Naive thymus-derived CD4-positive, alpha-beta T cell (primary cell): ENCODE measurements at regions not wholly inside any gene's neighbourhood (a gene's known extent, or its start where the extent isn't known, plus 50 kb on each side); places are given as distances from the start of the nearest gene placed in this dataset.

ENCODE experiments used
- ATAC-seq: fragments of 150-1000 bp; cut with Tn5 transposase; 2 replicates; pipeline ENCODE4 v1.10.0; 2021; ENCODE audit warnings: mild to moderate bottlenecking, moderate library complexity
- CTCF ChIA-PET: fragments of 350-600 bp; sonication (Branson Sonifier 250); formaldehyde crosslinking; loops from one replicate; lab custom pipeline; 2021; ENCODE audit warnings: antibody characterized with exemption; lab: Charles Lee
- POLR2A ChIA-PET: fragments of 350-600 bp; sonication (Branson Sonifier 250); formaldehyde crosslinking; loops from one replicate; lab custom pipeline; 2021; ENCODE audit warnings: antibody characterized with exemption, inconsistent platforms; lab: Charles Lee
- DNase-seq, 9 donors: peaks; one replicate each; pipeline versions ENCODE4 v3.0.0 to v3.0.0-alpha.2; 2020 to 2022; ENCODE audit warnings: mixed read lengths in 1 of 9
- H3K27ac ChIP-seq: one replicate; pipeline ENCODE4 v1.7.0; 2013; ENCODE audit warnings: mild to moderate bottlenecking, low read depth, low read length, moderate library complexity
- H3K27me3 ChIP-seq, 2 donors: one replicate each; pipeline ENCODE4 v1.7.0; 2013; ENCODE audit warnings: low read length in 2 of 2, mild to moderate bottlenecking in 2 of 2, moderate library complexity in 2 of 2; ENCODE audit not compliant: control insufficient read depth in 2 of 2, insufficient read depth in 2 of 2
- H3K36me3 ChIP-seq, 3 experiments: 1 replicate in 2 of 3; 2 replicates in 1 of 3; pipeline ENCODE4 v1.7.0; 2013; ENCODE audit warnings: low read length in 3 of 3, mild to moderate bottlenecking in 3 of 3, moderate library complexity in 1 of 3; ENCODE audit not compliant: insufficient read depth in 3 of 3, control insufficient read depth in 2 of 3
- H3K4me1 ChIP-seq, 2 donors: one replicate each; pipeline ENCODE4 v1.7.0; 2013; ENCODE audit warnings: low read length in 2 of 2, mild to moderate bottlenecking in 2 of 2, moderate library complexity in 1 of 2; ENCODE audit not compliant: control insufficient read depth in 2 of 2, insufficient read depth in 2 of 2
- H3K4me3 ChIP-seq: 2 replicates; pipeline ENCODE4 v1.7.0; 2013; ENCODE audit warnings: mild to moderate bottlenecking, low read length
- H3K9me3 ChIP-seq, 3 experiments: 1 replicate in 2 of 3; 2 replicates in 1 of 3; pipeline ENCODE4 v1.7.0; 2013; ENCODE audit warnings: low read length in 3 of 3; ENCODE audit not compliant: control insufficient read depth in 2 of 3
- H3K27ac Mint-ChIP-seq, 9 donors: one replicate each; pipeline ENCODE4 v1.8.0; 2020 to 2022; ENCODE audit warnings: mixed read lengths in 9 of 9, mild to moderate bottlenecking in 8 of 9, moderate library complexity in 5 of 9, inconsistent platforms in 2 of 9
- H3K27me3 Mint-ChIP-seq, 5 donors: one replicate each; pipeline ENCODE4 v1.8.0; 2021 to 2022; ENCODE audit warnings: mixed read lengths in 5 of 5, mild to moderate bottlenecking in 1 of 5
- H3K36me3 Mint-ChIP-seq, 5 donors: one replicate each; pipeline ENCODE4 v1.8.0; 2020 to 2022; ENCODE audit warnings: mixed read lengths in 5 of 5, mild to moderate bottlenecking in 3 of 5, inconsistent platforms in 1 of 5
- H3K4me1 Mint-ChIP-seq, 7 donors: one replicate each; pipeline ENCODE4 v1.8.0; 2020 to 2022; ENCODE audit warnings: mixed read lengths in 7 of 7, mild to moderate bottlenecking in 3 of 7, inconsistent platforms in 1 of 7
- H3K4me3 Mint-ChIP-seq, 10 donors: one replicate each; pipeline ENCODE4 v1.8.0; 2020 to 2022; ENCODE audit warnings: mild to moderate bottlenecking in 10 of 10, mixed read lengths in 10 of 10, moderate library complexity in 6 of 10, inconsistent platforms in 2 of 10
- H3K9me3 Mint-ChIP-seq, 11 donors: one replicate each; pipeline ENCODE4 v1.8.0; 2020 to 2022; ENCODE audit warnings: mixed read lengths in 11 of 11, mild to moderate bottlenecking in 4 of 11, inconsistent platforms in 1 of 11, moderate library complexity in 1 of 11
- intact Hi-C, 2 donors: fragments of 100-400 bp; cut with micrococcal nuclease; formaldehyde crosslinking; loops; one replicate each; pipeline ENCODE4 v1.15.1; 2023

DNA sequence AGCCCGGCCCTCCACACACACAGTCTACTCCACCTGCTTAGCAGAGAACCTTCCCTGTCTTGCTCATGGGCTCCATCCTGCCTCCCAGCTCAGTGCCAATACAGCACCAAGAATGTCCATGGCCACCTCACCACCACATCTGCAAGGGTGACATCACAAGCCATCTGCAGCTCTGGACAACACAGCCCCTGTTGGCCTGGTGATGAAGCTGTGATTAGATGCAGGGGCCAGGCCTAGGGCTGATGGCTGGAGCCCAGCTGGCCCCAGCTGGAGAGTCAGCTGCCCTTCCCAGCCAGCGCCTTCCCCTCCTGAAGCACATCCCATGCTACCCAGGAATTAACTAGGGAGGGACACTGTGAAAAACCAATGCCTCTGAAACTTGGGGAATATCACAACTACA is 91.1 kb downstream of the TTC32 start:
- H3K27me3 Mint-ChIP-seq: peaks cover 0 to 7% (median 4%) of the 10 kb centered on the region in 5 donors
- intact Hi-C loops: no loop called here
- ChIA-PET POLR2A (no interaction called here), CTCF (no interaction called here)
- peaks cover 0 to 5% (median 0%) of the 10 kb centered on the region in 11 donors for H3K9me3 Mint-ChIP-seq
- Histone ChIP-seq H3K4me1 (no peaks in the 10 kb centered on the region), H3K36me3 (no peaks in the 10 kb centered on the region), H3K27me3 (no peaks in the 10 kb centered on the region), H3K27ac (no peak overlapping the region), H3K9me3 (no peaks in the 10 kb centered on the region), H3K4me3 (no peak overlapping the region)
- H3K27ac Mint-ChIP-seq: no peak overlapping the region
- H3K36me3 Mint-ChIP-seq: no peaks in the 10 kb centered on the region
- H3K4me1 Mint-ChIP-seq: peaks cover 0 to 2% (median 0%) of the 10 kb centered on the region in 7 donors
- ATAC-seq (no peak), DNase-seq (no peak)
- no peak overlapping the region for H3K4me3 Mint-ChIP-seq

DNA sequence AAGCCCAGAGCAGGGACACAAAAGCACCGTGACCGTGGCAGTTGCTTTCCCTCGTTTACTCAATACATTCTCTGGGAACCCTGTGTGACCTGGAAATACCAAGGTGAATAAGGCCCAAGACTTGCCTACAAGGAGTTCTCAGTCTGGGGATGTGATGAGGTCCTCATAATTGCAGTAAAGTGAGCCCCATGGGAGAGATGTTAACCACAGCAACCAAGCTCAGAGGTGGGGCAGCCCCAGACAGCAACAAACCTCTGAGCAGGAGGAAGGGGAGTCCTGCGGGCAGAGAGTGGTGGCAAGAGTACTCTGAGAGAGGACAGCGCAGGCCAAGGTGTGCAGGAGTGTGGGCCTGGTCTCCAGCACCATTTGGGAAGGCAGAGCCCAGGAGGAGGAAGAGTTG is 91.6 kb downstream of the TTC32 start:
- POLR2A ChIA-PET: no interaction called here
- ATAC-seq (no peak), DNase-seq (no peak)
- H3K4me1 Mint-ChIP-seq: peaks cover 0 to 2% (median 0%) of the 10 kb centered on the region in 7 donors
- no peaks in the 10 kb centered on the region for H3K36me3 Mint-ChIP-seq
- Histone ChIP-seq H3K9me3 (no peaks in the 10 kb centered on the region), H3K36me3 (no peaks in the 10 kb centered on the region), H3K4me3 (no peak overlapping the region), H3K27ac (no peak overlapping the region), H3K4me1 (no peaks in the 10 kb centered on the region), H3K27me3 (no peaks in the 10 kb centered on the region)
- CTCF ChIA-PET: no interaction called here
- H3K9me3 Mint-ChIP-seq: peaks cover 0 to 5% (median 0%) of the 10 kb centered on the region in 11 donors
- intact Hi-C loops: no loop called here
- H3K27ac Mint-ChIP-seq: no peak overlapping the region
- peaks cover 0 to 12% (median 4%) of the 10 kb centered on the region in 5 donors for H3K27me3 Mint-ChIP-seq
- no peak overlapping the region for H3K4me3 Mint-ChIP-seq

DNA sequence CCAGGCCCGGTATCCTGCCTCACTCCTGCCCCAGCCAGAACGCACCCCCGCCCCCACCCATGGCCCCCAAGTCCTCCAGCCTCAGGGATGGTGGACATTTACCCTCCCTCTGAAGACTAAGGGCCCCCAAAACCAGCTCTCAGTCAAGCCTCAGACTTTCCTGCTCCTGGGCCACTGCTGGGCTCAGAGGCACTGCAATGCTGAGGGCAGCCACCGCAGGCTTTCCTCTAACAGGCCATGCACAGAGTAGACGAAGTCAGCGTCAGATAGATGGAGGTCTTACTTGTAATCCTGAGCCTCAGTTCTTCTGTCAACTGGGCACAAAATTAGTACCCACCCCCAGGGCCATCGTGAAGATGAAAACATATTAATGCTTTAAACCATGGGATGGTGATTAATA is 92.6 kb downstream of the TTC32 start:
- Histone ChIP-seq H3K27ac (no peak overlapping the region), H3K36me3 (no peaks in the 10 kb centered on the region), H3K27me3 (no peaks in the 10 kb centered on the region), H3K4me3 (no peak overlapping the region), H3K4me1 (no peaks in the 10 kb centered on the region), H3K9me3 (no peaks in the 10 kb centered on the region)
- peaks cover 0 to 12% (median 4%) of the 10 kb centered on the region in 5 donors for H3K27me3 Mint-ChIP-seq
- H3K27ac Mint-ChIP-seq: no peak overlapping the region
- intact Hi-C loops: no loop called here
- H3K4me3 Mint-ChIP-seq: no peak overlapping the region
- no peaks in the 10 kb centered on the region for H3K36me3 Mint-ChIP-seq
- CTCF ChIA-PET: no interaction called here
- ATAC-seq: no peak
- peaks cover 0 to 5% (median 0%) of the 10 kb centered on the region in 11 donors for H3K9me3 Mint-ChIP-seq
- H3K4me1 Mint-ChIP-seq: peaks cover 0 to 2% (median 0%) of the 10 kb centered on the region in 7 donors
- POLR2A ChIA-PET: no interaction called here
- no peak for DNase-seq

DNA sequence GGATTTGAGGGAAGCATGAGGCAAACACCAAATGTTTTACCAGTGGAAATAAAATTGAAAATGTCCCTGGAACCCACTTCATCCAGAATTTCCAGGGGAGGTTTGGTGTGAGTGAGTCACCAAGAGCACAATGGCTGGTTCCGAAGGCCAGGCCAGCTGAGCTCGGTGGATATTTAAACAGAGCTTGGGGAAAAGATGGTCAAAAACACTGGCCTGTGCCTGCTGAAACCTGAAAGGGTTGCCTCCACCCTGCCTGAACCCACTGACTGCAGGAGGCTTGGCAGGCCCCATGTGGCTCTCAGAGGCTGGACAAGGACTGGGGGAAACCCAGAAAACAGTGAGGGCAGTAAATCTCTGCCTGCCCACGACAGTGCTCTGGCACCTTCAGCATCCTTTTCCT is 93.9 kb downstream of the TTC32 start:
- Histone ChIP-seq H3K4me1 (no peaks in the 10 kb centered on the region), H3K27ac (no peak overlapping the region), H3K9me3 (no peaks in the 10 kb centered on the region), H3K4me3 (no peak overlapping the region), H3K27me3 (no peaks in the 10 kb centered on the region), H3K36me3 (no peaks in the 10 kb centered on the region)
- peaks cover 0 to 2% (median 0%) of the 10 kb centered on the region in 7 donors for H3K4me1 Mint-ChIP-seq
- no peak for ATAC-seq
- CTCF ChIA-PET: no interaction called here
- H3K4me3 Mint-ChIP-seq: no peak overlapping the region
- POLR2A ChIA-PET: no interaction called here
- no peak overlapping the region for H3K27ac Mint-ChIP-seq
- intact Hi-C loops: no loop called here
- H3K9me3 Mint-ChIP-seq: peaks cover 0 to 3% (median 0%) of the 10 kb centered on the region in 11 donors
- H3K36me3 Mint-ChIP-seq: no peaks in the 10 kb centered on the region
- no peak for DNase-seq
- H3K27me3 Mint-ChIP-seq: peaks cover 0 to 11% (median 3%) of the 10 kb centered on the region in 5 donors

DNA sequence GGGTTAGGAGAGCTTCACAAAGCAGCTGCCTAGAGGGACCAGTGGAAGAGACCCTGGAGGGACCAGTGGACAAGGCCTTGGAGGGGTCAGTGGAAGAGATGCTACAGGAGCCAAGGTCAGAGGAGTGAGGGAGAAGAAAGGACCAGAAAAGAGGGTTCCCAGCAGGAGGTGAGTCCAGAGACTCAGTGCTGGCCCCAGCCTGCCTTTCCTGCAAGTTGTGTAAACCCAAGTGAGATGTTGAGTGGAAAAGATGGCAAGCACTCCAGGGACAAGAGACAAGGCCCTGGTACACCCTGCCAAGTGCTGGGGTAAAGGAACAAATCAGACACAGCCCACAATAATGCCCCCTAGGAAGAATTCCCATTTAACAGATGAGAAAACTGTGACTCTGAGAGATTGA is 94.4 kb downstream of the TTC32 start:
- H3K36me3 ChIP-seq: no peaks in the 10 kb centered on the region
- H3K4me3 ChIP-seq: no peak overlapping the region
- ChIA-PET POLR2A (no interaction called here), CTCF (no interaction called here)
- no peaks in the 10 kb centered on the region for H3K4me1 ChIP-seq
- no peak overlapping the region for H3K27ac ChIP-seq
- no peaks in the 10 kb centered on the region for H3K4me1 Mint-ChIP-seq
- H3K36me3 Mint-ChIP-seq: no peaks in the 10 kb centered on the region
- no peaks in the 10 kb centered on the region for H3K27me3 ChIP-seq
- peaks cover 0 to 2% (median 0%) of the 10 kb centered on the region in 11 donors for H3K9me3 Mint-ChIP-seq
- no peak overlapping the region for H3K27ac Mint-ChIP-seq
- DNase-seq: no peak
- H3K27me3 Mint-ChIP-seq: peaks cover 0 to 5% (median 0%) of the 10 kb centered on the region in 5 donors
- intact Hi-C loops: no loop called here
- no peak overlapping the region for H3K4me3 Mint-ChIP-seq
- no peak for ATAC-seq
- no peaks in the 10 kb centered on the region for H3K9me3 ChIP-seq

DNA sequence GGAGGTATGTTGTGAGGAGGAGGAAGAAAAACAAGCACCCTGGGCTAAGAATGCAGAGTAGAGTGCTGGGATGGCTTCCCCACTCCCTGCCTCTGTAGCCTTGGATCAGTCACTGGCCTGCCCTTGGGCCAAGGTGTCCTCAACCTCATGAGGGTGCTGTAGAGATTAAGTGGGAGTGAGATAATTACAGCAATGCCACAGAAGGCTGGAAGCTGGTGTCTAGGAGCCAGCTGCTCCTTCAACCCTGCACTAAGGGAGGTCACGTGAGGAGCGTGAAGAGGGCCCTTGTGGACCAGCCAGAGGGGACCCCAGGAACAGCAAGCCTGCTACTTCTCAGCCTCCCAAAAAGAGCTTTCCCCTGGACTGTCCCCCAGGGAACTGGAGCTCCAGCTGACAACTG is 95.2 kb downstream of the TTC32 start:
- Histone ChIP-seq H3K36me3 (no peaks in the 10 kb centered on the region), H3K4me3 (no peak overlapping the region), H3K27me3 (no peaks in the 10 kb centered on the region), H3K9me3 (no peaks in the 10 kb centered on the region), H3K4me1 (no peaks in the 10 kb centered on the region), H3K27ac (no peak overlapping the region)
- Mint-ChIP-seq H3K4me1 (no peaks in the 10 kb centered on the region), H3K27me3 (peaks cover 0 to 5% (median 0%) of the 10 kb centered on the region in 5 donors), H3K27ac (no peak overlapping the region), H3K9me3 (peaks cover 0 to 2% (median 0%) of the 10 kb centered on the region in 11 donors), H3K4me3 (no peak overlapping the region), H3K36me3 (no peaks in the 10 kb centered on the region)
- CTCF ChIA-PET: no interaction called here
- DNase-seq: no peak
- intact Hi-C loops: no loop called here
- ATAC-seq: no peak
- POLR2A ChIA-PET: no interaction called here

DNA sequence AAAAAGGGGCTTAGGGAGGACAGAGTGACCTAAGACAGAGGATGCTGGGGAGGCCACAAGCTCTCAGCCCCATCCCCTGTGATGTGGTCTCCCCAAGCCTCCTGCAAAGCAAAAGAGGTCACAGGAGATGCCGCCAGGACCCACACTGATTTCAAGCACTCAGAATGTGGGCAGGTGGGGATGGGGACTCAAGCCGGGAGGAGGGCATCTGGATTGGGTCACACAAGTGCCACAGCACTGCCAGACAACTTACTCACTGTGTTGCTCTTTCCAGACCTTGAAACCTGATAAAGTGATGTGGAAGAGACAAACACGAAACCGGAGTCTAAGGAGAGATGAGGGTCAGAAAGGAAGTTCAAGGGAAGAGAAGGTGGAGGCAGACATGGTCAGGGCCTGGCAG is 95.7 kb downstream of the TTC32 start:
- H3K4me1 ChIP-seq: no peaks in the 10 kb centered on the region
- Mint-ChIP-seq H3K4me3 (no peak overlapping the region), H3K27ac (no peak overlapping the region), H3K27me3 (peaks cover 0 to 5% (median 0%) of the 10 kb centered on the region in 5 donors), H3K36me3 (no peaks in the 10 kb centered on the region), H3K9me3 (peaks cover 0 to 2% (median 0%) of the 10 kb centered on the region in 11 donors), H3K4me1 (no peaks in the 10 kb centered on the region)
- ChIA-PET CTCF (no interaction called here), POLR2A (no interaction called here)
- no peaks in the 10 kb centered on the region for H3K36me3 ChIP-seq
- no peak overlapping the region for H3K27ac ChIP-seq
- intact Hi-C loops: no loop called here
- no peaks in the 10 kb centered on the region for H3K9me3 ChIP-seq
- ATAC-seq (no peak), DNase-seq (no peak)
- H3K27me3 ChIP-seq: no peaks in the 10 kb centered on the region
- no peak overlapping the region for H3K4me3 ChIP-seq
